Lung (tissue), 11 donors: ENCODE measurements at regions not wholly inside any gene's neighbourhood (a gene's known extent, or its start where the extent isn't known, plus 50 kb on each side); places are given as distances from the start of the nearest gene placed in this dataset.
A peak's percentile ranks its signal among the peaks of the same experiment; 100 is the strongest.

ENCODE experiments used
- ATAC-seq: fragments of 200-7000 bp; cut with Tn5 transposase; one replicate; pipeline ENCODE4 v1.9.1; 2020; ENCODE audit warnings: moderate number of reproducible peaks; ENCODE audit not compliant: insufficient read depth, low FRiP score
- DNase-seq, 3 donors: peaks; one replicate each; pipeline ENCODE4 v3.0.0-alpha.2; 2013 to 2017
- H3K27ac ChIP-seq, 2 donors: one replicate each; pipeline ENCODE4 v1.5.1; 2013; ENCODE audit warnings: mild to moderate bottlenecking in 2 of 2, moderate library complexity in 2 of 2, control low read depth in 1 of 2, inconsistent platforms in 1 of 2, low read depth in 1 of 2, low read length in 1 of 2
- H3K27me3 ChIP-seq, 3 donors: one replicate each; pipeline ENCODE4 v1.5.1; 2013; ENCODE audit warnings: low read length in 2 of 3; ENCODE audit not compliant: control insufficient read depth in 3 of 3, insufficient read depth in 3 of 3
- H3K36me3 ChIP-seq, 4 donors: one replicate each; pipeline ENCODE4 v1.5.1; 2013; ENCODE audit warnings: low read length in 4 of 4, mild to moderate bottlenecking in 1 of 4, moderate library complexity in 1 of 4; ENCODE audit not compliant: control insufficient read depth in 4 of 4, insufficient read depth in 4 of 4
- H3K4me1 ChIP-seq, 5 donors: one replicate each; pipeline ENCODE4 v1.5.1; 2013; ENCODE audit warnings: low read length in 5 of 5, mild to moderate bottlenecking in 2 of 5, moderate library complexity in 1 of 5; ENCODE audit not compliant: control insufficient read depth in 5 of 5, insufficient read depth in 5 of 5
- H3K4me3 ChIP-seq: one replicate; pipeline ENCODE4 v1.5.1; 2013; ENCODE audit warnings: mild to moderate bottlenecking, control low read depth, moderate library complexity
- H3K9ac ChIP-seq, 2 donors: one replicate each; pipeline ENCODE4 v1.5.1; 2013; ENCODE audit warnings: low read length in 2 of 2, control low read depth in 1 of 2; ENCODE audit not compliant: insufficient read depth in 1 of 2
- H3K9me3 ChIP-seq, 4 donors: one replicate each; pipeline ENCODE4 v1.5.1; 2013; ENCODE audit warnings: low read length in 3 of 4, mild to moderate bottlenecking in 1 of 4, moderate library complexity in 1 of 4; ENCODE audit not compliant: control insufficient read depth in 4 of 4, insufficient read depth in 3 of 4
- CTCF ChIP-seq: IDR thresholded peaks from 2 replicates; pipeline ENCODE4 v1.5.1; 2012; ENCODE audit warnings: mild to moderate bottlenecking; ENCODE audit errors: control extremely low read depth, extremely low read depth
- WGBS, 2 donors: extraction: QIAGEN DNeasy Blood & Tissue Kit; methylation state at CpG; one replicate each; pipeline ENCODE4 v1.1.7; 2013; 5-methylcytosine and 5-hydroxymethylcytosine counted together
- donor health status: control.
- donor health status: control.
- donor health status: Bipolar disorder and iron deficiency.
- donor health status: healthy.
- donor health status: DM: yes; HTN: yes; CAD: no.

GRCh38 chr6:126797981-126798380, 320.5 kb upstream of the RSPO3 start:
- WGBS, 2 donors, result 75 to 81% methylated on average over 2 of the region's 2 CpGs
- H3K36me3 ChIP-seq, result no peaks in the 10 kb centered on the region
- peaks cover 0 to 1% (median 0%) of the 10 kb centered on the region in 4 donors for H3K9me3 ChIP-seq
- no peak overlapping the region for H3K9ac ChIP-seq
- H3K27me3 ChIP-seq, result no peaks in the 10 kb centered on the region
- no peak overlapping the region for H3K27ac ChIP-seq
- no peak overlapping the region for H3K4me3 ChIP-seq
- H3K4me1 ChIP-seq, result no peaks in the 10 kb centered on the region
- TF ChIP-seq CTCF, result no peak
- DNase-seq (no peak), ATAC-seq (no peak)

GRCh38 chr6:126803769-126804168, 314.7 kb upstream of the RSPO3 start:
- TF ChIP-seq CTCF, result no peak
- Histone ChIP-seq H3K9ac (no peak overlapping the region), H3K4me3 (no peak overlapping the region), H3K4me1 (peaks cover 0 to 12% (median 3%) of the 10 kb centered on the region in 5 donors), H3K9me3 (no peaks in the 10 kb centered on the region), H3K36me3 (no peaks in the 10 kb centered on the region), H3K27me3 (no peaks in the 10 kb centered on the region), H3K27ac (no peak overlapping the region)
- DNase-seq, result no peak
- no peak for ATAC-seq
- whole genome bisulfite sequencing, 2 donors, result 61 to 75% methylated on average over 3 of the region's 3 CpGs

- Histone ChIP-seq H3K36me3 (no peaks in the 10 kb centered on the region), H3K27me3 (no peaks in the 10 kb centered on the region), H3K9ac (peak overlapping the region in 1 of 2 donors; percentile 21), H3K27ac (no peak overlapping the region), H3K4me1 (peaks cover 0 to 12% (median 3%) of the 10 kb centered on the region in 5 donors), H3K9me3 (no peaks in the 10 kb centered on the region), H3K4me3 (no peak overlapping the region)
- ATAC-seq, result peak; percentile 47
- peak; percentile 38 for TF ChIP-seq CTCF
- WGBS, 2 donors, result 58 to 63% methylated on average over 5 of the region's 5 CpGs
- peak; percentile 41 to 83 (median 78) for DNase-seq
Observed at GRCh38 chr6:126804332-126805064, 314.0 kb upstream of the RSPO3 start.
